ENCODE measurements at regions not wholly inside any gene's neighbourhood (a gene's known extent, or its start where the extent isn't known, plus 50 kb on each side); places are given as distances from the start of the nearest gene placed in this dataset.

DNA sequence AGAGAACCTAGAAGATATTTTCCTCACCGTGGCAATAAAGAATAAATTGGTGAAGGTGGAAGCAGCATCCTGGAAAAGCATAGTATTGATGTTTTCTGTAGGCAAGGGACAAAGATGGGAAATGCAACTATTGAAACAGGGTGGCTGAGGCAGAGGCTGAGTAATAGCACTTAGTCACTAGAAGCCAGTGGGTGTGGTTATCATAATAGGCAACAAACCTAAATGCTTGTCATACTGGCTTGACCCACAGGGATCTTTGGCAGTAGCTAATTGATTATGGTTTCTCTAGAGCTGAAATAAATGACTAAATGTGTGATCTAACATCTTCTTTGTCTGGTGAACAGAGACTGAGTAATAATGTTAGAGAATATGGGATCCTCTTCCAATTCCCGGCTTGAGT is 353.6 kb upstream of the RPS6KA3 start:
- H3K36me3 Mint-ChIP-seq (ENCODE audit: unreplicated experiment) = no peaks in the 10 kb centered on the region
- TF ChIP-seq CTCF (IDR thresholded peaks at IDR 0.05; ENCODE audit: partially characterized antibody, unreplicated experiment) = no peak
- no peaks in the 10 kb centered on the region for H3K27me3 Mint-ChIP-seq (ENCODE audit: unreplicated experiment)
- no peak for DNase-seq
- H3K9me3 Mint-ChIP-seq (ENCODE audit: unreplicated experiment) = peaks cover 2% of the 10 kb centered on the region
- H3K27ac Mint-ChIP-seq (ENCODE audit: unreplicated experiment) = no peak overlapping the region
- H3K4me3 Mint-ChIP-seq (ENCODE audit: unreplicated experiment) = no peak overlapping the region
- no peaks in the 10 kb centered on the region for H3K4me1 Mint-ChIP-seq (ENCODE audit: low read depth, unreplicated experiment)

GRCh38 chrX:20609916-20610415 is 343.3 kb upstream of the RPS6KA3 start:
- TF ChIP-seq CTCF (IDR thresholded peaks at IDR 0.05; ENCODE audit: partially characterized antibody, unreplicated experiment) = no peak
- Mint-ChIP-seq H3K4me3 (ENCODE audit: unreplicated experiment) (no peak overlapping the region), H3K27ac (ENCODE audit: unreplicated experiment) (no peak overlapping the region), H3K4me1 (ENCODE audit: low read depth, unreplicated experiment) (no peaks in the 10 kb centered on the region), H3K9me3 (ENCODE audit: unreplicated experiment) (no peaks in the 10 kb centered on the region), H3K27me3 (ENCODE audit: unreplicated experiment) (no peaks in the 10 kb centered on the region), H3K36me3 (ENCODE audit: unreplicated experiment) (no peaks in the 10 kb centered on the region)
- no peak for DNase-seq

DNA sequence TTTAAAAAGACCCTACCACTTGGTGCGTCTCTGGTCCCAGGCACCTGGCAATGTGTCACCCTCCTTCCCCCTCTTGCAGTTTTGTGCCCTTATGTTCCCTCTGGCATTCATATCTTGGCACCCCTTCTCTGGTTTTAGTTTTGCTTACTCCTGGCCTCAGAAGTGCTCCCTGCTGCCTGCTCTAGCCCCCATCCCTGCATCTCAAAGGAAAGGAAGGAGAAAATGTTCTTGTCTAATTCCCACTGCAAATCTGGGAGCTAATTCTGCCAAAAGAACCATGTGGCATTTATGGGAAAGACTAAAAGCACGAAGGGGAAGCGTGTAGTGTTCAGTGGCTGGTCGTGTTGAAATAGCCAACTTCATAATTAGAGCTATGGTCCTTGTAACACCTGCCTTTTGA is 340.1 kb upstream of the RPS6KA3 start:
- H3K4me3 Mint-ChIP-seq (ENCODE audit: unreplicated experiment) = no peak overlapping the region
- no peaks in the 10 kb centered on the region for H3K36me3 Mint-ChIP-seq (ENCODE audit: unreplicated experiment)
- no peaks in the 10 kb centered on the region for H3K9me3 Mint-ChIP-seq (ENCODE audit: unreplicated experiment)
- no peaks in the 10 kb centered on the region for H3K4me1 Mint-ChIP-seq (ENCODE audit: low read depth, unreplicated experiment)
- TF ChIP-seq CTCF (IDR thresholded peaks at IDR 0.05; ENCODE audit: partially characterized antibody, unreplicated experiment) = no peak
- no peak overlapping the region for H3K27ac Mint-ChIP-seq (ENCODE audit: unreplicated experiment)
- no peak for DNase-seq
- H3K27me3 Mint-ChIP-seq (ENCODE audit: unreplicated experiment) = no peaks in the 10 kb centered on the region

DNA sequence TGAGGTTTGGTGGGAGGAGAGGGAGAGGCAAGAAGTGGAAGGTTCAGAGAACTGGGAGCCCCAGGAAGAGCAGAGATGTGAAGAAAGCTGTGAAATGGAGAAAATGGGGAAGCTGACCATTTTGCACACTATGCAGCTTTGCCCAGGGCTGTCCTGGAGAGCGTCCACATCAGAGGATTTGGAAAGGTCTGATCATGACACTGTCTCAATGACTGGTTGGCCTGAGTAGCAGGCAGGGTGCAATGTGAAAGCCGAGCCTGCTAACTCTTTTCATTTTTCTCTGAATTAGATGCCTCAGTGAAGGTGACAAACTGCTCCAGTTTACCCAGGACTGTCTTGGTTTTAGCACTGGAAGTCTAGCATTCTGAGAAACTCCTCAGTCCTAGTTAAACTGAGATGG is 330.1 kb upstream of the RPS6KA3 start:
- Mint-ChIP-seq H3K4me3 (ENCODE audit: unreplicated experiment) (no peak overlapping the region), H3K9me3 (ENCODE audit: unreplicated experiment) (no peaks in the 10 kb centered on the region), H3K27ac (ENCODE audit: unreplicated experiment) (no peak overlapping the region), H3K27me3 (ENCODE audit: unreplicated experiment) (no peaks in the 10 kb centered on the region), H3K4me1 (ENCODE audit: low read depth, unreplicated experiment) (no peaks in the 10 kb centered on the region), H3K36me3 (ENCODE audit: unreplicated experiment) (no peaks in the 10 kb centered on the region)
- no peak for DNase-seq
- no peak for TF ChIP-seq CTCF (IDR thresholded peaks at IDR 0.05; ENCODE audit: partially characterized antibody, unreplicated experiment)

DNA sequence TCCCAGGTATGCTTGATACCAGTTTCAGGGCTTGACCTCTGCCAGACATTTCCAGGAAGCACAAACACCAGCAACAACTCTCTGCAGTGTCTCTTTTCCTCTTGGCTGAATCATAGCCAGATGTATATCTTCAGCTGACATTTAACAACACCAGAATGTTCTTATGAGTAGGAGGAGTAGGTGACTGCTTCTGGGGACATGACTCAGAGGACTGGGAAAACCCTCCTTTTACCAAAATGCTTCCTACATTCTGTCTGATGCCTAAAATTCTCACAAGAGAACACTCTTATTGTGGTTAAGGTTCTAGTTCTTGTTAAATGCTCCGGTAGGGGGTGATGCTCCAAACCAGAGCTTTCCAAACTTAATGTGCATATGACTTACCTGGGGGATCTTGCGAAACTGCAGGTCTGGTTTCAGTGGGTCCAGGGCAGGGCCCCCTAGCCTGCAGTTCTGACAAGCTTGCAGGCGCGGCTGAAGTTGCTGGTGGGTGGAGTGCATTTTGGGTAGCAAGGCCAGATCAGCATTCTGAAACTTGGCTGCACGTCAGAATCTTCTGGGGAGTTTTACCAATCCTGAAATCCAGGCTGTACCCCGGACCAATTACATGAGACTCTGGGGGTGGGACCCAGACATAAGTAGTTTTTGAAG is 329.3 kb upstream of the RPS6KA3 start:
- TF ChIP-seq CTCF (IDR thresholded peaks at IDR 0.05; ENCODE audit: partially characterized antibody, unreplicated experiment) = no peak
- no peaks in the 10 kb centered on the region for H3K27me3 Mint-ChIP-seq (ENCODE audit: unreplicated experiment)
- DNase-seq = no peak

More for the DNA sequence above, 329.3 kb upstream of the RPS6KA3 start:
- Mint-ChIP-seq H3K36me3 (ENCODE audit: unreplicated experiment) (no peaks in the 10 kb centered on the region), H3K9me3 (ENCODE audit: unreplicated experiment) (no peaks in the 10 kb centered on the region), H3K4me1 (ENCODE audit: low read depth, unreplicated experiment) (no peaks in the 10 kb centered on the region), H3K4me3 (ENCODE audit: unreplicated experiment) (no peak overlapping the region), H3K27ac (ENCODE audit: unreplicated experiment) (no peak overlapping the region)
